ENCODE measurements at regions not wholly inside any gene's neighbourhood (a gene's known extent, or its start where the extent isn't known, plus 50 kb on each side); places are given as distances from the start of the nearest gene placed in this dataset.

- Histone ChIP-seq H4K8ac (ENCODE audit: low read depth, low read length) (no peak overlapping the region), H2AK5ac (ENCODE audit: low read length) (no peak overlapping the region), H3K18ac (ENCODE audit: low read length) (no peak overlapping the region), H2BK5ac (ENCODE audit: low read length) (no peak overlapping the region), H2BK120ac (ENCODE audit: low read depth, low read length) (no peak overlapping the region), H2BK15ac (replicated peaks; ENCODE audit: low read depth) (no peak overlapping the region), H3K4me3 (ENCODE audit: low read length) (no peak overlapping the region), H3K27me3 (ENCODE audit: insufficient read depth, low read length, poor library complexity) (no peaks in the 10 kb centered on the region), H3K23ac (ENCODE audit: low read length) (no peak overlapping the region), H3K4ac (ENCODE audit: low read depth, low read length) (no peak overlapping the region), H4K5ac (ENCODE audit: low read length) (no peak overlapping the region), H3K79me2 (ENCODE audit: control insufficient read depth, insufficient read depth, low read length) (no peaks in the 10 kb centered on the region), H3K36me3 (ENCODE audit: control insufficient read depth, insufficient read depth, low read length) (no peaks in the 10 kb centered on the region), H3K9ac (ENCODE audit: low read length) (no peak overlapping the region), H3K4me1 (ENCODE audit: control insufficient read depth, low read depth, low read length) (no peaks in the 10 kb centered on the region), H3K4me2 (ENCODE audit: low read length) (no peak overlapping the region), H3K27ac (ENCODE audit: low read depth, low read length) (no peak overlapping the region), H3K79me1 (ENCODE audit: low read length) (no peaks in the 10 kb centered on the region), H3K56ac (ENCODE audit: low read length) (no peak overlapping the region)
- WGBS (ENCODE audit: extremely low coverage, insufficient coverage, low lambda C conversion rate) = no CpG with 5 or more reads among the region's 7 CpGs
- peak; percentile 23 for DNase-seq
Measured at GRCh38 chr15:31511707-31512310, 185.2 kb downstream of the KLF13 start.

GRCh38 chr15:31513178-31513577, 186.5 kb downstream of the KLF13 start:
- WGBS (ENCODE audit: extremely low coverage, insufficient coverage, low lambda C conversion rate) = no CpG with 5 or more reads among the region's 7 CpGs
- H3K27ac ChIP-seq (ENCODE audit: low read depth, low read length) = no peak overlapping the region
- no peak overlapping the region for H3K9ac ChIP-seq (ENCODE audit: low read length)
- no peak overlapping the region for H2AK5ac ChIP-seq (ENCODE audit: low read length)
- no peak overlapping the region for H3K4me2 ChIP-seq (ENCODE audit: low read length)
- H3K27me3 ChIP-seq (ENCODE audit: insufficient read depth, low read length, poor library complexity) = no peaks in the 10 kb centered on the region
- H3K36me3 ChIP-seq (ENCODE audit: control insufficient read depth, insufficient read depth, low read length) = no peaks in the 10 kb centered on the region
- H3K79me2 ChIP-seq (ENCODE audit: control insufficient read depth, insufficient read depth, low read length) = no peaks in the 10 kb centered on the region
- DNase-seq = no peak
- H4K8ac ChIP-seq (ENCODE audit: low read depth, low read length) = no peak overlapping the region
- H3K4me3 ChIP-seq (ENCODE audit: low read length) = no peak overlapping the region
- H3K4ac ChIP-seq (ENCODE audit: low read depth, low read length) = no peak overlapping the region
- no peaks in the 10 kb centered on the region for H3K79me1 ChIP-seq (ENCODE audit: low read length)
- no peak overlapping the region for H3K18ac ChIP-seq (ENCODE audit: low read length)
- no peak overlapping the region for H2BK15ac ChIP-seq (replicated peaks; ENCODE audit: low read depth)
- H2BK5ac ChIP-seq (ENCODE audit: low read length) = no peak overlapping the region
- no peak overlapping the region for H3K56ac ChIP-seq (ENCODE audit: low read length)
- H4K5ac ChIP-seq (ENCODE audit: low read length) = no peak overlapping the region
- H3K23ac ChIP-seq (ENCODE audit: low read length) = no peak overlapping the region
- no peak overlapping the region for H2BK120ac ChIP-seq (ENCODE audit: low read depth, low read length)
- H3K4me1 ChIP-seq (ENCODE audit: control insufficient read depth, low read depth, low read length) = no peaks in the 10 kb centered on the region

GRCh38 chr15:31516440-31516839, 189.8 kb downstream of the KLF13 start:
- H3K56ac ChIP-seq (ENCODE audit: low read length) = no peak overlapping the region
- no peak overlapping the region for H2BK15ac ChIP-seq (replicated peaks; ENCODE audit: low read depth)
- no peak overlapping the region for H3K18ac ChIP-seq (ENCODE audit: low read length)
- no peaks in the 10 kb centered on the region for H3K79me1 ChIP-seq (ENCODE audit: low read length)
- H2AK5ac ChIP-seq (ENCODE audit: low read length) = no peak overlapping the region
- no peak overlapping the region for H3K23ac ChIP-seq (ENCODE audit: low read length)
- H3K27me3 ChIP-seq (ENCODE audit: insufficient read depth, low read length, poor library complexity) = no peaks in the 10 kb centered on the region
- H4K5ac ChIP-seq (ENCODE audit: low read length) = no peak overlapping the region
- H2BK120ac ChIP-seq (ENCODE audit: low read depth, low read length) = no peak overlapping the region
- no peak overlapping the region for H3K4me3 ChIP-seq (ENCODE audit: low read length)
- H4K8ac ChIP-seq (ENCODE audit: low read depth, low read length) = no peak overlapping the region
- DNase-seq = no peak
- no peaks in the 10 kb centered on the region for H3K79me2 ChIP-seq (ENCODE audit: control insufficient read depth, insufficient read depth, low read length)
- H3K9ac ChIP-seq (ENCODE audit: low read length) = no peak overlapping the region
- H3K36me3 ChIP-seq (ENCODE audit: control insufficient read depth, insufficient read depth, low read length) = no peaks in the 10 kb centered on the region
- H3K4me1 ChIP-seq (ENCODE audit: control insufficient read depth, low read depth, low read length) = no peaks in the 10 kb centered on the region
- no peak overlapping the region for H3K4ac ChIP-seq (ENCODE audit: low read depth, low read length)
- H3K4me2 ChIP-seq (ENCODE audit: low read length) = no peak overlapping the region
- H2BK5ac ChIP-seq (ENCODE audit: low read length) = no peak overlapping the region
- H3K27ac ChIP-seq (ENCODE audit: low read depth, low read length) = no peak overlapping the region
- no CpG with 5 or more reads among the region's 1 CpG for WGBS (ENCODE audit: extremely low coverage, insufficient coverage, low lambda C conversion rate)

- H3K56ac ChIP-seq (ENCODE audit: low read length) = no peak overlapping the region
- H3K36me3 ChIP-seq (ENCODE audit: control insufficient read depth, insufficient read depth, low read length) = no peaks in the 10 kb centered on the region
- H3K9ac ChIP-seq (ENCODE audit: low read length) = no peak overlapping the region
- H2BK120ac ChIP-seq (ENCODE audit: low read depth, low read length) = no peak overlapping the region
- H2BK5ac ChIP-seq (ENCODE audit: low read length) = no peak overlapping the region
- no peak overlapping the region for H4K5ac ChIP-seq (ENCODE audit: low read length)
- H3K18ac ChIP-seq (ENCODE audit: low read length) = no peak overlapping the region
- WGBS (ENCODE audit: extremely low coverage, insufficient coverage, low lambda C conversion rate) = no CpG with 5 or more reads among the region's 4 CpGs
- no peak overlapping the region for H3K4me3 ChIP-seq (ENCODE audit: low read length)
- DNase-seq = no peak
- H4K8ac ChIP-seq (ENCODE audit: low read depth, low read length) = no peak overlapping the region
- no peaks in the 10 kb centered on the region for H3K4me1 ChIP-seq (ENCODE audit: control insufficient read depth, low read depth, low read length)
- no peaks in the 10 kb centered on the region for H3K79me1 ChIP-seq (ENCODE audit: low read length)
- H2AK5ac ChIP-seq (ENCODE audit: low read length) = no peak overlapping the region
- no peaks in the 10 kb centered on the region for H3K27me3 ChIP-seq (ENCODE audit: insufficient read depth, low read length, poor library complexity)
- H3K4me2 ChIP-seq (ENCODE audit: low read length) = no peak overlapping the region
- H2BK15ac ChIP-seq (replicated peaks; ENCODE audit: low read depth) = no peak overlapping the region
- H3K4ac ChIP-seq (ENCODE audit: low read depth, low read length) = no peak overlapping the region
- H3K79me2 ChIP-seq (ENCODE audit: control insufficient read depth, insufficient read depth, low read length) = no peaks in the 10 kb centered on the region
- no peak overlapping the region for H3K23ac ChIP-seq (ENCODE audit: low read length)
- no peak overlapping the region for H3K27ac ChIP-seq (ENCODE audit: low read depth, low read length)
Measured at GRCh38 chr15:31516874-31517273, 190.2 kb downstream of the KLF13 start.

GRCh38 chr15:31517711-31518110, 191.1 kb downstream of the KLF13 start:
- Histone ChIP-seq H2BK15ac (replicated peaks; ENCODE audit: low read depth) (no peak overlapping the region), H3K18ac (ENCODE audit: low read length) (no peak overlapping the region), H4K5ac (ENCODE audit: low read length) (no peak overlapping the region), H3K27me3 (ENCODE audit: insufficient read depth, low read length, poor library complexity) (no peaks in the 10 kb centered on the region), H3K9ac (ENCODE audit: low read length) (no peak overlapping the region), H2AK5ac (ENCODE audit: low read length) (no peak overlapping the region), H3K4me1 (ENCODE audit: control insufficient read depth, low read depth, low read length) (no peaks in the 10 kb centered on the region), H2BK120ac (ENCODE audit: low read depth, low read length) (no peak overlapping the region), H3K4ac (ENCODE audit: low read depth, low read length) (no peak overlapping the region), H3K79me1 (ENCODE audit: low read length) (no peaks in the 10 kb centered on the region), H3K79me2 (ENCODE audit: control insufficient read depth, insufficient read depth, low read length) (no peaks in the 10 kb centered on the region), H4K8ac (ENCODE audit: low read depth, low read length) (no peak overlapping the region), H3K4me3 (ENCODE audit: low read length) (no peak overlapping the region), H2BK5ac (ENCODE audit: low read length) (no peak overlapping the region), H3K56ac (ENCODE audit: low read length) (no peak overlapping the region), H3K27ac (ENCODE audit: low read depth, low read length) (no peak overlapping the region), H3K4me2 (ENCODE audit: low read length) (no peak overlapping the region), H3K23ac (ENCODE audit: low read length) (no peak overlapping the region), H3K36me3 (ENCODE audit: control insufficient read depth, insufficient read depth, low read length) (no peaks in the 10 kb centered on the region)
- no CpG with 5 or more reads among the region's 5 CpGs for WGBS (ENCODE audit: extremely low coverage, insufficient coverage, low lambda C conversion rate)
- no peak for DNase-seq

- Histone ChIP-seq H3K79me2 (ENCODE audit: control insufficient read depth, insufficient read depth, low read length) (no peaks in the 10 kb centered on the region), H3K18ac (ENCODE audit: low read length) (no peak overlapping the region), H3K9ac (ENCODE audit: low read length) (no peak overlapping the region), H4K5ac (ENCODE audit: low read length) (no peak overlapping the region), H3K23ac (ENCODE audit: low read length) (no peak overlapping the region), H2BK15ac (replicated peaks; ENCODE audit: low read depth) (no peak overlapping the region), H3K27me3 (ENCODE audit: insufficient read depth, low read length, poor library complexity) (no peaks in the 10 kb centered on the region), H3K27ac (ENCODE audit: low read depth, low read length) (no peak overlapping the region), H3K4me3 (ENCODE audit: low read length) (no peak overlapping the region), H3K56ac (ENCODE audit: low read length) (no peak overlapping the region), H3K4ac (ENCODE audit: low read depth, low read length) (no peak overlapping the region), H2BK5ac (ENCODE audit: low read length) (no peak overlapping the region), H3K4me1 (ENCODE audit: control insufficient read depth, low read depth, low read length) (no peaks in the 10 kb centered on the region), H4K8ac (ENCODE audit: low read depth, low read length) (no peak overlapping the region), H3K36me3 (ENCODE audit: control insufficient read depth, insufficient read depth, low read length) (no peaks in the 10 kb centered on the region), H2BK120ac (ENCODE audit: low read depth, low read length) (no peak overlapping the region), H3K4me2 (ENCODE audit: low read length) (no peak overlapping the region), H2AK5ac (ENCODE audit: low read length) (no peak overlapping the region), H3K79me1 (ENCODE audit: low read length) (no peaks in the 10 kb centered on the region)
- DNase-seq = no peak
- WGBS (ENCODE audit: extremely low coverage, insufficient coverage, low lambda C conversion rate) = no CpG with 5 or more reads among the region's 4 CpGs
Measured at GRCh38 chr15:31522028-31522427, 195.4 kb downstream of the KLF13 start.
